ENCODE measurements at regions not wholly inside any gene's neighbourhood (a gene's known extent, or its start where the extent isn't known, plus 50 kb on each side); places are given as distances from the start of the nearest gene placed in this dataset.

- H3K4me3 ChIP-seq (ENCODE audit: low read length), result no peak overlapping the region
- no peaks in the 10 kb centered on the region for H3K4me1 ChIP-seq (ENCODE audit: control insufficient read depth, insufficient read depth, low read length)
- H3K4me2 ChIP-seq (ENCODE audit: low read length), result no peak overlapping the region
- H3K9me3 ChIP-seq (replicated peaks; ENCODE audit: low read length), result no peaks in the 10 kb centered on the region
- no peaks in the 10 kb centered on the region for H3K36me3 ChIP-seq (ENCODE audit: insufficient read depth, low read length)
- H3K9ac ChIP-seq (ENCODE audit: low read depth, low read length), result no peak overlapping the region
- no peaks in the 10 kb centered on the region for H3K27me3 ChIP-seq (ENCODE audit: control insufficient read depth, insufficient read depth, low read length)
Observed at GRCh38 chr3:25960776-25961175, 170.9 kb downstream of the OXSM start.

- H3K36me3 ChIP-seq (ENCODE audit: insufficient read depth, low read length), result no peaks in the 10 kb centered on the region
- no peak overlapping the region for H3K4me3 ChIP-seq (ENCODE audit: low read length)
Observed at GRCh38 chr3:25962255-25962654, 172.4 kb downstream of the OXSM start.

GRCh38 chr3:25964141-25964540 is 174.3 kb downstream of the OXSM start:
- Histone ChIP-seq H3K36me3 (ENCODE audit: insufficient read depth, low read length) (no peaks in the 10 kb centered on the region), H3K4me2 (ENCODE audit: low read length) (no peak overlapping the region)

More at GRCh38 chr3:25962255-25962654, 172.4 kb downstream of the OXSM start:
- Histone ChIP-seq H3K9me3 (replicated peaks; ENCODE audit: low read length) (no peaks in the 10 kb centered on the region), H3K9ac (ENCODE audit: low read depth, low read length) (no peak overlapping the region), H3K4me1 (ENCODE audit: control insufficient read depth, insufficient read depth, low read length) (no peaks in the 10 kb centered on the region), H3K27me3 (ENCODE audit: control insufficient read depth, insufficient read depth, low read length) (no peaks in the 10 kb centered on the region), H3K4me2 (ENCODE audit: low read length) (no peak overlapping the region)

GRCh38 chr3:25967385-25967784 is 177.5 kb downstream of the OXSM start:
- no peak overlapping the region for H3K4me3 ChIP-seq (ENCODE audit: low read length)
- H3K9me3 ChIP-seq (replicated peaks; ENCODE audit: low read length), result no peaks in the 10 kb centered on the region
- no peaks in the 10 kb centered on the region for H3K36me3 ChIP-seq (ENCODE audit: insufficient read depth, low read length)
- no peaks in the 10 kb centered on the region for H3K4me1 ChIP-seq (ENCODE audit: control insufficient read depth, insufficient read depth, low read length)
- H3K9ac ChIP-seq (ENCODE audit: low read depth, low read length), result no peak overlapping the region
- no peak overlapping the region for H3K4me2 ChIP-seq (ENCODE audit: low read length)
- H3K27me3 ChIP-seq (ENCODE audit: control insufficient read depth, insufficient read depth, low read length), result no peaks in the 10 kb centered on the region

More at GRCh38 chr3:25964141-25964540, 174.3 kb downstream of the OXSM start:
- Histone ChIP-seq H3K4me1 (ENCODE audit: control insufficient read depth, insufficient read depth, low read length) (no peaks in the 10 kb centered on the region), H3K27me3 (ENCODE audit: control insufficient read depth, insufficient read depth, low read length) (no peaks in the 10 kb centered on the region), H3K9ac (ENCODE audit: low read depth, low read length) (no peak overlapping the region), H3K9me3 (replicated peaks; ENCODE audit: low read length) (no peaks in the 10 kb centered on the region), H3K4me3 (ENCODE audit: low read length) (no peak overlapping the region)

GRCh38 chr3:25971736-25972135 is 181.8 kb downstream of the OXSM start:
- H3K36me3 ChIP-seq (ENCODE audit: insufficient read depth, low read length), result no peaks in the 10 kb centered on the region
- H3K4me3 ChIP-seq (ENCODE audit: low read length), result no peak overlapping the region
- no peaks in the 10 kb centered on the region for H3K27me3 ChIP-seq (ENCODE audit: control insufficient read depth, insufficient read depth, low read length)
- H3K4me2 ChIP-seq (ENCODE audit: low read length), result no peak overlapping the region
- H3K9me3 ChIP-seq (replicated peaks; ENCODE audit: low read length), result no peaks in the 10 kb centered on the region
- H3K4me1 ChIP-seq (ENCODE audit: control insufficient read depth, insufficient read depth, low read length), result no peaks in the 10 kb centered on the region
- H3K9ac ChIP-seq (ENCODE audit: low read depth, low read length), result no peak overlapping the region

- H3K9ac ChIP-seq (ENCODE audit: low read depth, low read length), result no peak overlapping the region
- H3K9me3 ChIP-seq (replicated peaks; ENCODE audit: low read length), result no peaks in the 10 kb centered on the region
Observed at GRCh38 chr3:25973122-25973521, 183.2 kb downstream of the OXSM start.

GRCh38 chr3:25982756-25983155 is 192.9 kb downstream of the OXSM start:
- H3K9ac ChIP-seq (ENCODE audit: low read depth, low read length), result no peak overlapping the region
- H3K4me3 ChIP-seq (ENCODE audit: low read length), result no peak overlapping the region
- H3K36me3 ChIP-seq (ENCODE audit: insufficient read depth, low read length), result no peaks in the 10 kb centered on the region
- no peaks in the 10 kb centered on the region for H3K9me3 ChIP-seq (replicated peaks; ENCODE audit: low read length)
- no peaks in the 10 kb centered on the region for H3K4me1 ChIP-seq (ENCODE audit: control insufficient read depth, insufficient read depth, low read length)
- H3K4me2 ChIP-seq (ENCODE audit: low read length), result no peak overlapping the region
- no peaks in the 10 kb centered on the region for H3K27me3 ChIP-seq (ENCODE audit: control insufficient read depth, insufficient read depth, low read length)

More at GRCh38 chr3:25973122-25973521, 183.2 kb downstream of the OXSM start:
- no peaks in the 10 kb centered on the region for H3K4me1 ChIP-seq (ENCODE audit: control insufficient read depth, insufficient read depth, low read length)
- H3K36me3 ChIP-seq (ENCODE audit: insufficient read depth, low read length), result no peaks in the 10 kb centered on the region
- no peak overlapping the region for H3K4me2 ChIP-seq (ENCODE audit: low read length)
- no peaks in the 10 kb centered on the region for H3K27me3 ChIP-seq (ENCODE audit: control insufficient read depth, insufficient read depth, low read length)
- H3K4me3 ChIP-seq (ENCODE audit: low read length), result no peak overlapping the region

GRCh38 chr3:25985621-25986020 is 195.7 kb downstream of the OXSM start:
- Histone ChIP-seq H3K4me2 (ENCODE audit: low read length) (no peak overlapping the region), H3K27me3 (ENCODE audit: control insufficient read depth, insufficient read depth, low read length) (no peaks in the 10 kb centered on the region), H3K4me1 (ENCODE audit: control insufficient read depth, insufficient read depth, low read length) (no peaks in the 10 kb centered on the region), H3K9me3 (replicated peaks; ENCODE audit: low read length) (no peaks in the 10 kb centered on the region), H3K9ac (ENCODE audit: low read depth, low read length) (no peak overlapping the region), H3K4me3 (ENCODE audit: low read length) (no peak overlapping the region), H3K36me3 (ENCODE audit: insufficient read depth, low read length) (no peaks in the 10 kb centered on the region)

GRCh38 chr3:25992606-25993005 is 202.7 kb downstream of the OXSM start:
- no peak overlapping the region for H3K4me3 ChIP-seq (ENCODE audit: low read length)
- H3K36me3 ChIP-seq (ENCODE audit: insufficient read depth, low read length), result no peaks in the 10 kb centered on the region
- H3K4me1 ChIP-seq (ENCODE audit: control insufficient read depth, insufficient read depth, low read length), result no peaks in the 10 kb centered on the region
- H3K4me2 ChIP-seq (ENCODE audit: low read length), result no peak overlapping the region
- H3K9me3 ChIP-seq (replicated peaks; ENCODE audit: low read length), result no peaks in the 10 kb centered on the region
- no peaks in the 10 kb centered on the region for H3K27me3 ChIP-seq (ENCODE audit: control insufficient read depth, insufficient read depth, low read length)
- no peak overlapping the region for H3K9ac ChIP-seq (ENCODE audit: low read depth, low read length)

GRCh38 chr3:26004172-26004571 is 214.3 kb downstream of the OXSM start:
- no peaks in the 10 kb centered on the region for H3K4me1 ChIP-seq (ENCODE audit: control insufficient read depth, insufficient read depth, low read length)
- no peak overlapping the region for H3K4me2 ChIP-seq (ENCODE audit: low read length)
- no peak overlapping the region for H3K9ac ChIP-seq (ENCODE audit: low read depth, low read length)
- no peaks in the 10 kb centered on the region for H3K36me3 ChIP-seq (ENCODE audit: insufficient read depth, low read length)
- no peaks in the 10 kb centered on the region for H3K27me3 ChIP-seq (ENCODE audit: control insufficient read depth, insufficient read depth, low read length)
- H3K9me3 ChIP-seq (replicated peaks; ENCODE audit: low read length), result no peaks in the 10 kb centered on the region
- H3K4me3 ChIP-seq (ENCODE audit: low read length), result no peak overlapping the region

- H3K4me1 ChIP-seq (ENCODE audit: control insufficient read depth, insufficient read depth, low read length), result no peaks in the 10 kb centered on the region
- H3K27me3 ChIP-seq (ENCODE audit: control insufficient read depth, insufficient read depth, low read length), result no peaks in the 10 kb centered on the region
- no peak overlapping the region for H3K4me2 ChIP-seq (ENCODE audit: low read length)
- H3K4me3 ChIP-seq (ENCODE audit: low read length), result no peak overlapping the region
- no peak overlapping the region for H3K9ac ChIP-seq (ENCODE audit: low read depth, low read length)
- no peaks in the 10 kb centered on the region for H3K36me3 ChIP-seq (ENCODE audit: insufficient read depth, low read length)
- no peaks in the 10 kb centered on the region for H3K9me3 ChIP-seq (replicated peaks; ENCODE audit: low read length)
Observed at GRCh38 chr3:26011276-26011675, 221.4 kb downstream of the OXSM start.

- Histone ChIP-seq H3K9me3 (replicated peaks; ENCODE audit: low read length) (no peaks in the 10 kb centered on the region), H3K36me3 (ENCODE audit: insufficient read depth, low read length) (no peaks in the 10 kb centered on the region), H3K4me1 (ENCODE audit: control insufficient read depth, insufficient read depth, low read length) (no peaks in the 10 kb centered on the region), H3K27me3 (ENCODE audit: control insufficient read depth, insufficient read depth, low read length) (no peaks in the 10 kb centered on the region), H3K4me3 (ENCODE audit: low read length) (no peak overlapping the region), H3K9ac (ENCODE audit: low read depth, low read length) (no peak overlapping the region), H3K4me2 (ENCODE audit: low read length) (no peak overlapping the region)
Observed at GRCh38 chr3:26012241-26012745, 222.4 kb downstream of the OXSM start.
